B cell (primary cell): ENCODE measurements at regions not wholly inside any gene's neighbourhood (a gene's known extent, or its start where the extent isn't known, plus 50 kb on each side); places are given as distances from the start of the nearest gene placed in this dataset.
A peak's percentile ranks its signal among the peaks of the same experiment; 100 is the strongest.

ENCODE experiments used
- ATAC-seq: fragments of 200-7000 bp; cut with Tn5 transposase; one replicate; pipeline ENCODE4 v1.10.0; 2021; ENCODE audit warnings: low read depth, mild to moderate bottlenecking, moderate number of reproducible peaks, moderate library complexity
- CTCF ChIA-PET: fragments of 350-600 bp; sonication (Branson Sonifier 250); formaldehyde crosslinking; loops from one replicate; lab custom pipeline; 2021; ENCODE audit warnings: antibody characterized with exemption, inconsistent platforms; lab: Charles Lee
- POLR2A ChIA-PET: fragments of 350-600 bp; sonication (Branson Sonifier 250); formaldehyde crosslinking; loops from one replicate; lab custom pipeline; 2021; ENCODE audit warnings: antibody characterized with exemption; lab: Charles Lee
- DNase-seq: peaks from one replicate; pipeline ENCODE4 v3.0.0; 2013
- H2AFZ ChIP-seq: 2 replicates; pipeline ENCODE4 v1.6.1; 2012; ENCODE audit warnings: mild to moderate bottlenecking, low read depth, low read length; ENCODE audit not compliant: insufficient read depth, poor library complexity, severe bottlenecking
- H3K27ac ChIP-seq, 2 donors: 1 replicate in 1 of 2; 2 replicates in 1 of 2; pipeline ENCODE4 v1.5.1; 2012 to 2013; ENCODE audit warnings: low read length in 2 of 2, mild to moderate bottlenecking in 2 of 2, moderate library complexity in 1 of 2
- H3K27me3 ChIP-seq, 4 experiments: fragments of 200-600 bp in 1 of 4; sonication (generic) in 1 of 4; replicated peaks in 1 of 4; 1 replicate in 2 of 4; 2 replicates in 2 of 4; pipeline versions ENCODE4 v1.6.1 to v1.7.0; 2013 to 2016; ENCODE audit warnings: low read length in 3 of 4, mild to moderate bottlenecking in 2 of 4, mixed read lengths in 1 of 4, moderate library complexity in 1 of 4; ENCODE audit not compliant: insufficient read depth in 4 of 4, control insufficient read depth in 3 of 4; ENCODE audit errors: control extremely low read depth in 1 of 4
- H3K36me3 ChIP-seq, 2 experiments: replicated peaks in 1 of 2; 1 replicate in 1 of 2; 2 replicates in 1 of 2; pipeline versions ENCODE4 v1.6.1 to v1.7.1; 2013; ENCODE audit warnings: low read length in 1 of 2; ENCODE audit not compliant: insufficient read depth in 2 of 2, control insufficient read depth in 1 of 2; ENCODE audit errors: control extremely low read depth in 1 of 2, extremely low read depth in 1 of 2
- H3K4me1 ChIP-seq, 2 donors: fragments of 200-600 bp in 1 of 2; sonication (generic) in 1 of 2; 1 replicate in 1 of 2; 2 replicates in 1 of 2; pipeline versions ENCODE4 v1.5.1 to v1.6.1; 2013 to 2017; ENCODE audit warnings: low read length in 2 of 2; ENCODE audit not compliant: control insufficient read depth in 2 of 2, insufficient read depth in 2 of 2
- H3K4me2 ChIP-seq: replicated peaks from 2 replicates; pipeline ENCODE3; 2012; ENCODE audit warnings: mild to moderate bottlenecking, low read depth, low read length; ENCODE audit not compliant: poor library complexity, severe bottlenecking
- H3K4me3 ChIP-seq, 5 experiments: fragments of 200-600 bp in 1 of 5; sonication (generic) in 1 of 5; 1 replicate in 3 of 5; 2 replicates in 2 of 5; pipeline versions ENCODE4 v1.5.1 to v1.7.0; 2011 to 2016; ENCODE audit warnings: low read length in 4 of 5, mild to moderate bottlenecking in 4 of 5, low read depth in 2 of 5, control low read depth in 1 of 5, moderate library complexity in 1 of 5; ENCODE audit not compliant: insufficient read depth in 1 of 5; ENCODE audit errors: control extremely low read depth in 1 of 5, extremely low read depth in 1 of 5
- H3K79me2 ChIP-seq: fragments of 200-600 bp; sonication (generic); one replicate; pipeline ENCODE4 v1.6.0; 2016; ENCODE audit warnings: low read length; ENCODE audit not compliant: control insufficient read depth, insufficient read depth
- H3K9ac ChIP-seq: fragments of 200-600 bp; sonication (generic); 2 replicates; pipeline ENCODE4 v1.6.1; 2017; ENCODE audit warnings: mild to moderate bottlenecking, low read length, moderate library complexity
- H3K9me3 ChIP-seq, 3 donors: one replicate each; pipeline versions ENCODE4 v1.6.1 to v1.7.1; 2013; ENCODE audit warnings: low read length in 2 of 3; ENCODE audit not compliant: control insufficient read depth in 2 of 3, insufficient read depth in 1 of 3; ENCODE audit errors: control extremely low read depth in 1 of 3
- H4K20me1 ChIP-seq: 2 replicates; pipeline ENCODE4 v1.6.0; 2012; ENCODE audit warnings: mild to moderate bottlenecking, low read length; ENCODE audit not compliant: insufficient read depth, control insufficient read depth, poor library complexity, severe bottlenecking
- H3K27ac Mint-ChIP-seq: one replicate; pipeline ENCODE4 v1.8.0; 2021; ENCODE audit warnings: mixed read lengths
- H3K27me3 Mint-ChIP-seq: one replicate; pipeline ENCODE4 v1.8.0; 2021; ENCODE audit warnings: mixed read lengths
- H3K4me1 Mint-ChIP-seq: one replicate; pipeline ENCODE4 v1.8.0; 2021; ENCODE audit warnings: mixed read lengths
- H3K4me3 Mint-ChIP-seq: one replicate; pipeline ENCODE4 v1.8.0; 2021; ENCODE audit warnings: mixed read lengths
- H3K9me3 Mint-ChIP-seq: one replicate; pipeline ENCODE4 v1.8.0; 2022; ENCODE audit warnings: mixed read lengths; ENCODE audit not compliant: insufficient read depth
- EZH2 ChIP-seq: IDR thresholded peaks from 2 replicates; pipeline ENCODE4 v1.6.1; 2012; ENCODE audit warnings: borderline replicate concordance, low read depth, mild to moderate bottlenecking, moderate library complexity, low read length; ENCODE audit not compliant: insufficient read depth, poor library complexity, severe bottlenecking
- WGBS: methylation state at CpG from one replicate; pipeline ENCODE4 v1.1.5; 2013; ENCODE audit warnings: missing lambda C conversion rate; ENCODE audit not compliant: insufficient coverage; 5-methylcytosine and 5-hydroxymethylcytosine counted together
- intact Hi-C: fragments of 100-400 bp; cut with micrococcal nuclease; formaldehyde crosslinking; loops from one replicate; pipeline ENCODE4 v1.10.0; 2022
- TF ChIP-seq, protein P1 (sequence below): fragments of 200-600 bp; IDR thresholded peaks from one replicate; pipeline ENCODE4 v1.8.0; 2022; ENCODE audit warnings: antibody characterized with exemption, mild to moderate bottlenecking

DNA sequence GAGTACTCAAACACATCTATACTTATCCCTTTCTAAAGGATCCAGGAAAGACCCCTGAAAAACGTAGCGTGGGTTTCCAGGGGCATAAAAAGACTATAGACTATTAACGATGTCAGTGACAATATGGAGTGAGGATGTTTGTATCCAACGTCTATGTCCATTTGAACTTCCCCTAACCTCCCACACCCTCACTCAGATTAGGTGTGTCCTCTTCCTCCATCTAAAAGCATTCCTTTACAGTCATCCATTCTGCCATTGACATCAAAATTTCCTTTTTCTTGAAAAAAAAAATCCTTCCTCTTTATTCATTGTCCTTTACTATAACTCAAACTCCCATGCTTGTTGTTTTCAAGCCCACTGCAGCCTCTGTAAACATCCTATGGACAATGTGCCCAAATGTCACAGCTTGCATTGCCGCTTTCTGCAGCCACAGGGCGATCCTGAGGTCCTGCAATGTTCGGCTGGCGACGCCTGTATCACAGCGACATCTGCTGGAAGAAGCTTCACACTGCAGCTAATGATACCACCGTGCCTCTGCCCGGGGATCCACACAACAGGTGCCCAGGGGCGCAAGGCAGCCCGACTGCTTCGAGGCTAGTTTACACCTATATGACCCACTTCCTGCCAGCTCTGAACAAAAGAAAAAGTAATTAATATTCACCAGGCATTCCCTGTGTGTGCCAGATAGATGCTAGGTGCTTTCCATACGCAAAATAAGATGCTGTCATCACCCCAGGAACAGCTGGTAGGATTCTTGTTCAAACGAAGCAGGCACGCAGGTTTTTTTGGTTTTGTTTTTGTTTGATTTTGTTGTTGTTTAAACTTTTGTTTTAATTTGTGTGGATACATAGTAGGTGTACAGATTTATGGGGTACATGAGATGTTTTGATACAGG, 267.9 kb upstream of the GHITM start:
- ChIA-PET CTCF (interaction anchor here (0.6 to 2.0 kb wide), 11 partner anchors 9 to 1076 kb away, joined by 3 to 11 read pairs (median 4); no protein-coding TSS in a partner anchor), POLR2A (no interaction called here)
- H3K9ac ChIP-seq = no peak overlapping the region
- Mint-ChIP-seq H3K27ac (no peak overlapping the region), H3K4me1 (no peaks in the 10 kb centered on the region), H3K4me3 (no peak overlapping the region), H3K27me3 (no peaks in the 10 kb centered on the region), H3K9me3 (no peaks in the 10 kb centered on the region)
- TF ChIP-seq, protein P1, sequence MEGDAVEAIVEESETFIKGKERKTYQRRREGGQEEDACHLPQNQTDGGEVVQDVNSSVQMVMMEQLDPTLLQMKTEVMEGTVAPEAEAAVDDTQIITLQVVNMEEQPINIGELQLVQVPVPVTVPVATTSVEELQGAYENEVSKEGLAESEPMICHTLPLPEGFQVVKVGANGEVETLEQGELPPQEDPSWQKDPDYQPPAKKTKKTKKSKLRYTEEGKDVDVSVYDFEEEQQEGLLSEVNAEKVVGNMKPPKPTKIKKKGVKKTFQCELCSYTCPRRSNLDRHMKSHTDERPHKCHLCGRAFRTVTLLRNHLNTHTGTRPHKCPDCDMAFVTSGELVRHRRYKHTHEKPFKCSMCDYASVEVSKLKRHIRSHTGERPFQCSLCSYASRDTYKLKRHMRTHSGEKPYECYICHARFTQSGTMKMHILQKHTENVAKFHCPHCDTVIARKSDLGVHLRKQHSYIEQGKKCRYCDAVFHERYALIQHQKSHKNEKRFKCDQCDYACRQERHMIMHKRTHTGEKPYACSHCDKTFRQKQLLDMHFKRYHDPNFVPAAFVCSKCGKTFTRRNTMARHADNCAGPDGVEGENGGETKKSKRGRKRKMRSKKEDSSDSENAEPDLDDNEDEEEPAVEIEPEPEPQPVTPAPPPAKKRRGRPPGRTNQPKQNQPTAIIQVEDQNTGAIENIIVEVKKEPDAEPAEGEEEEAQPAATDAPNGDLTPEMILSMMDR = peak; percentile 97
- no peak for TF ChIP-seq EZH2
- H3K27me3 ChIP-seq = no peaks in the 10 kb centered on the region
- no peaks in the 10 kb centered on the region for H4K20me1 ChIP-seq
- no peak overlapping the region for H3K27ac ChIP-seq
- ATAC-seq = peak; percentile 58
- intact Hi-C loops = no loop called here
- no peaks in the 10 kb centered on the region for H3K9me3 ChIP-seq
- no peaks in the 10 kb centered on the region for H3K4me1 ChIP-seq
- H2AFZ ChIP-seq = peak overlapping the region; percentile 21
- no peaks in the 10 kb centered on the region for H3K36me3 ChIP-seq
- no peaks in the 10 kb centered on the region for H3K79me2 ChIP-seq
- DNase-seq = peak; percentile 55
- 28% methylated on average over 13 of the region's 18 CpGs for WGBS
- no peak overlapping the region for H3K4me2 ChIP-seq
- no peak overlapping the region for H3K4me3 ChIP-seq

DNA sequence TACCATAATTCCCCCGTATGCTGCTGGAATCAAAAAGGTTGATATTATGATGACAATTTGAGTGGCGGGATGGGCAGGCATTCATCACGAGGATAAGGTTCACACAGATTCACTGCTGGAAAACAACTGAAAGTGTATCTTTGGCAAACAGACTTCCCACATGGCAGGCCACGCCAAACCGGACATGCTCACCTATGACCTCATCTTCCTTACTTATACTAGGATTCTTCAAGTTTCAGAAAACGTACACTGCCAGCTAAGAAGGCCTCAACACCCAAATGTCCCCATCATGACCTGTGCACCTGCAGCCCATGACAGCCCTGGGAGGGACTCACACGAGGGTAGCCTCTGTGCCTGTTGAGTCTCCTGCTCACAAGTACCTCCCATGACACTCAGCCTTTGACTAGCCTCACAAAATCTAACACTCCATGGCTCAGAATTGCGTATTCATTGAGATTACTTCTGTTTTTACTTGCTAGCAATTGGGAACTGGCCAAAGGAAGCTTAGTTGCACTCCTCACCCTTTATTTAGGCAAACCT, 259.0 kb upstream of the GHITM start:
- H3K4me2 ChIP-seq = no peak overlapping the region
- H3K9ac ChIP-seq = no peak overlapping the region
- H3K27ac ChIP-seq = no peak overlapping the region
- no peaks in the 10 kb centered on the region for H3K9me3 ChIP-seq
- peaks cover 4% of the 10 kb centered on the region for H3K27me3 Mint-ChIP-seq
- no peaks in the 10 kb centered on the region for H3K36me3 ChIP-seq
- WGBS = 79% methylated on average over 7 of the region's 8 CpGs
- H4K20me1 ChIP-seq = no peaks in the 10 kb centered on the region
- TF ChIP-seq, protein P1 = no peak
- no peak for TF ChIP-seq EZH2
- no peaks in the 10 kb centered on the region for H3K9me3 Mint-ChIP-seq
- H3K4me3 ChIP-seq = no peak overlapping the region
- ATAC-seq (no peak), DNase-seq (no peak)
- H3K27ac Mint-ChIP-seq = no peak overlapping the region
- CTCF ChIA-PET = interaction anchor here (1.1 kb wide), 1 partner anchor 10 kb away, joined by 4 read pairs; no protein-coding TSS in a partner anchor
- H3K27me3 ChIP-seq = no peaks in the 10 kb centered on the region
- H3K79me2 ChIP-seq = no peaks in the 10 kb centered on the region
- no peak overlapping the region for H3K4me3 Mint-ChIP-seq
- H3K4me1 ChIP-seq = no peaks in the 10 kb centered on the region
- no peaks in the 10 kb centered on the region for H3K4me1 Mint-ChIP-seq
- intact Hi-C loops = no loop called here
- POLR2A ChIA-PET = no interaction called here
- H2AFZ ChIP-seq = no peak overlapping the region
